ENCODE measurements at regions not wholly inside any gene's neighbourhood (a gene's known extent, or its start where the extent isn't known, plus 50 kb on each side); places are given as distances from the start of the nearest gene placed in this dataset.

DNA sequence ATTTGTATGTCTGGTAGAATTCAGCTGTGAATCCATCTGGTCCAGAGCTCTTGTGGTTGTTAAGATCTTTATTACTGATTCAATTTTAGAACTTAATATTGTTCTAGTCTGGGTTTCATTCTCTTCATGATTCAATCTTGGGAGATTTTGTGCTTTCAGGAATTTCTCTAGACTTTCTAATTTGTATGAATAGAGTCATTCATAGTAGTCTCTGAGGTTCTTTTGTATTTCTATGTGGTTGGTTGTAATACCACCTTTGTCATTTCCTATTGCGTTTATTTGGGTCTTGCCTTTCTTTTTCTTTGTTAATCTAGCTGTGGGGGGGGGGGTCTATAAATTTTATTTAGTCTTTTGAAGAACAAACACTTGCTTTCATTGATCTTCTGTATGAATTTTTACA, 824.8 kb upstream of the GALNTL6 start:
- DNase-seq (ENCODE audit: low read depth) (no peak), FAIRE-seq (no peak)
- TF ChIP-seq, protein P1, sequence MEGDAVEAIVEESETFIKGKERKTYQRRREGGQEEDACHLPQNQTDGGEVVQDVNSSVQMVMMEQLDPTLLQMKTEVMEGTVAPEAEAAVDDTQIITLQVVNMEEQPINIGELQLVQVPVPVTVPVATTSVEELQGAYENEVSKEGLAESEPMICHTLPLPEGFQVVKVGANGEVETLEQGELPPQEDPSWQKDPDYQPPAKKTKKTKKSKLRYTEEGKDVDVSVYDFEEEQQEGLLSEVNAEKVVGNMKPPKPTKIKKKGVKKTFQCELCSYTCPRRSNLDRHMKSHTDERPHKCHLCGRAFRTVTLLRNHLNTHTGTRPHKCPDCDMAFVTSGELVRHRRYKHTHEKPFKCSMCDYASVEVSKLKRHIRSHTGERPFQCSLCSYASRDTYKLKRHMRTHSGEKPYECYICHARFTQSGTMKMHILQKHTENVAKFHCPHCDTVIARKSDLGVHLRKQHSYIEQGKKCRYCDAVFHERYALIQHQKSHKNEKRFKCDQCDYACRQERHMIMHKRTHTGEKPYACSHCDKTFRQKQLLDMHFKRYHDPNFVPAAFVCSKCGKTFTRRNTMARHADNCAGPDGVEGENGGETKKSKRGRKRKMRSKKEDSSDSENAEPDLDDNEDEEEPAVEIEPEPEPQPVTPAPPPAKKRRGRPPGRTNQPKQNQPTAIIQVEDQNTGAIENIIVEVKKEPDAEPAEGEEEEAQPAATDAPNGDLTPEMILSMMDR (IDR thresholded peaks at IDR 0.05; ENCODE audit: insufficient read depth, low read length, severe bottlenecking) = no peak
- Histone ChIP-seq H3K27me3 (ENCODE audit: control insufficient read depth, insufficient read depth, low read length) (no peaks in the 10 kb centered on the region), H3K36me3 (ENCODE audit: control insufficient read depth, insufficient read depth, low read length) (no peaks in the 10 kb centered on the region), H3K4me3 (ENCODE audit: low read depth, low read length) (no peak overlapping the region)

DNA sequence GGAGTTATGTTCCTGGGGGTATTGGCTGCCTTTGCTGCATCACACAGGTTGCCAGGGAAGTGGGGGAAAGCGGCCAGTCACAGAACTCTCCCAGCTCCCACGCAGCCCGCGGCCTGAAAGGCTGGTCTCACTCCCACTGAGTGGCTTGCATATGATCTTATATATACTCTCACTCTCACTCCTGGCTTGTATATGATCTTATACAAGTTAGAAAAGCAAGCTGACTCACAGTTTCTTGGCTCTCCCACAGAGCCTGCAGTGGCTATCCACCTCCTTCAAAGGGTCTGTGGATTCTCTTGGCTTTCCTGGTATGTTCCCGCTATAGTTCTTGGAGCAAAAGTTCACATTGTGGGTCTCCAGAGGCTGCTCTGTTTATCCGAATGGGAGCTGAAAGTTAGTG, 833.5 kb upstream of the GALNTL6 start:
- DNase-seq (ENCODE audit: low read depth) (no peak), FAIRE-seq (no peak)
- TF ChIP-seq, protein P1 (IDR thresholded peaks at IDR 0.05; ENCODE audit: insufficient read depth, low read length, severe bottlenecking) = no peak
- Histone ChIP-seq H3K36me3 (ENCODE audit: control insufficient read depth, insufficient read depth, low read length) (no peaks in the 10 kb centered on the region), H3K4me3 (ENCODE audit: low read depth, low read length) (no peak overlapping the region), H3K27me3 (ENCODE audit: control insufficient read depth, insufficient read depth, low read length) (no peaks in the 10 kb centered on the region)

DNA sequence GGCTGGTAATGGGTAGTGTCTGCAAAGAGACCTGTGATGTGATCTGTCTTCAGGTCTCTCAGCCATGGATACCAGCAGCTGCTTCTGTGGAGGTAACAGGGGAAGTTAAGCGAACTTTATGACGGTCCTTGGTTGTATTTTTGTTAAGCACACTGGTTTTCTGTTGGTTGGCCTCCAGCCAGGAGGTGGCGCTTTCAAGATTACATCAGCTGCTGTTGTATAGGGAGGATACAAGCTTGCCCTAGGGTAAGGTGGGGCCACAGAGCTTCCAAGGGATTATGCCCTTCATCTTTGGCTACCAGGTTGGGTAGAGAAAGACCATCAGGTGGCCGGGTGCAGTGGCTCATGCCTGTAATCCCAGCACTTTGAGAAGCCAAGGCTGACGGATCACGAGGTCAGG, 834.2 kb upstream of the GALNTL6 start:
- Histone ChIP-seq H3K27me3 (ENCODE audit: control insufficient read depth, insufficient read depth, low read length) (no peaks in the 10 kb centered on the region), H3K4me3 (ENCODE audit: low read depth, low read length) (no peak overlapping the region), H3K36me3 (ENCODE audit: control insufficient read depth, insufficient read depth, low read length) (no peaks in the 10 kb centered on the region)
- DNase-seq (ENCODE audit: low read depth) = no peak
- no peak for FAIRE-seq
- TF ChIP-seq, protein P1 (IDR thresholded peaks at IDR 0.05; ENCODE audit: insufficient read depth, low read length, severe bottlenecking) = no peak

DNA sequence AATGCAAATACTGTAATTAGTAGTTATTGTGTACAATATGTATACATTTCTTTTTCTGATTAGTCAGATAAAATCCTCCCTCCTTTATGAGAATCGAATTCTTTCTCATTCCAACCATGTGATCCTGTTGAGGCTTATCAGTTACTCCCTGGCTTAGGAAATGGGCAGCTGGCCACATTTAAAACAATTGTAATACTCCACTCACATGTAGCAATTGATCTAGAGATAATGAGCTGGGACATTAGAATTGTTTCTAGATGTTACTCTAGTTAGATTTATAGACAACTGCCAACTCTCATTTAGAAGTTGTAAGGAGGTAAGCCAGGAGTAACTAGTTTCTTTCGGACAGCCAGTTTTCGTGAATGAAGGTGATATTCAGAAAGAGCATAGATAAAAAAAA, 859.3 kb upstream of the AADAT start:
- TF ChIP-seq, protein P1 (IDR thresholded peaks at IDR 0.05; ENCODE audit: insufficient read depth, low read length, severe bottlenecking) = no peak
- FAIRE-seq = no peak
- no peak overlapping the region for H3K4me3 ChIP-seq (ENCODE audit: low read depth, low read length)

DNA sequence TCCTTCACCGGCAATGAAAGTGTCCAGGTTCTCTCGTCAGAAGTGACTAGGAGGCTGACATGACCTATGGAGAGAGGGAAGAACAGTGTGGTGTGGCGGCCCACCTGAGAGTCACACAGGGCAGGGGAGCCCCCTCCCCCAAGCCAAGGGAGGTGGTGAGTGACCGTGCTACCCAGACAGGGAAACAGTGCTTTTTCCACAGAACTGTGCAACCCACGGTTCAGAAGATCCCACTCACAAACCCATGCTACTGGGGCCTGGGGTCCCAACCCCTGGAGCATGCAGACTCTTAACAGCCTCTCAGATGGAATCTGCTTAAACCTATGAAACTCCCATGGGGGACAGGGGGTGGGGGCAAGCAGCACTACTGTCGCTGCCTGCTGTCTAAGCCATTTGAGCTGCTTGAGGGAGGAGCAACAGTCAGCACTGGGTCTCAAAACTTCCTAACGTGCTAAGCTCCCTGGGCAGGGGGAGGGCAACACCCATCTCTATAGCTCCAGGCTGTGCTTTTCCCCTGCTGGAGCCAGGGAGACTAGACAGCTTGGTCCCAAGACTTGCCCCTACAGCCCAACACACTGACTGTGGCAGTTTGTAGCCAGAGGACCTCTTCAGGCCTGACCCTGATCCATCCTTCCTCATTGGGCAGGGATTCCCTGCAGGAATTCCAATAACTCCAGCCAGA, 850.4 kb upstream of the AADAT start:
- H3K27me3 ChIP-seq (ENCODE audit: control insufficient read depth, insufficient read depth, low read length) = no peaks in the 10 kb centered on the region
- H3K4me3 ChIP-seq (ENCODE audit: low read depth, low read length) = no peak overlapping the region
- DNase-seq (ENCODE audit: low read depth) (no peak), FAIRE-seq (no peak)
- TF ChIP-seq, protein P1 (IDR thresholded peaks at IDR 0.05; ENCODE audit: insufficient read depth, low read length, severe bottlenecking) = no peak
- no peaks in the 10 kb centered on the region for H3K36me3 ChIP-seq (ENCODE audit: control insufficient read depth, insufficient read depth, low read length)

More for the DNA sequence above, 859.3 kb upstream of the AADAT start:
- no peaks in the 10 kb centered on the region for H3K36me3 ChIP-seq (ENCODE audit: control insufficient read depth, insufficient read depth, low read length)
- no peak for DNase-seq (ENCODE audit: low read depth)
- no peaks in the 10 kb centered on the region for H3K27me3 ChIP-seq (ENCODE audit: control insufficient read depth, insufficient read depth, low read length)

DNA sequence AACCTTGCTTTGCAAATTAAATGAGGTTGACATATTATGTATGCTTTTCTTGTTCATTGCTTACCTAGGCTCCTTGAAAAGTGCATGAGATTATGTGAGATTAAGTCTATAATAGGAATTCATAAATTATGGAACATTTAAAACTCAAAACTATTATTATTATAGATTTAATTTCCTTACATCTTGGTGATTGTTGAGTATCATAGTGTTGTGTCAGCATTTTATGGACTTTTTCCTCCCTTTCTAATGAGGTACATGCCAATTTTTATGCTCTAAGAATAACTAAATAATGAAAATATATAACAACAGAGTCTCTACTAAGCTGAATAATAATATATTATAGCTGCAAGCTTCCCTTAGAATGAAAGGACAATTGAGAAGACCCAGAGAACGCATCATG, 848.8 kb upstream of the AADAT start:
- Histone ChIP-seq H3K4me3 (ENCODE audit: low read depth, low read length) (no peak overlapping the region), H3K36me3 (ENCODE audit: control insufficient read depth, insufficient read depth, low read length) (no peaks in the 10 kb centered on the region), H3K27me3 (ENCODE audit: control insufficient read depth, insufficient read depth, low read length) (no peaks in the 10 kb centered on the region)
- FAIRE-seq = no peak
- TF ChIP-seq, protein P1 (IDR thresholded peaks at IDR 0.05; ENCODE audit: insufficient read depth, low read length, severe bottlenecking) = no peak
- no peak for DNase-seq (ENCODE audit: low read depth)

Measured in bronchial epithelial cell (primary cell).